Hepatocyte (in vitro differentiated cells): ENCODE measurements at regions not wholly inside any gene's neighbourhood (a gene's known extent, or its start where the extent isn't known, plus 50 kb on each side); places are given as distances from the start of the nearest gene placed in this dataset.

ENCODE experiments used
- EZH2phosphoT487 ChIP-seq: fragments of 200-600 bp; sonication (generic); IDR thresholded peaks from one replicate; pipeline ENCODE4 v1.6.1; 2018; ENCODE audit warnings: antibody characterized with exemption, mild to moderate bottlenecking, low read depth, moderate library complexity; ENCODE audit not compliant: unreplicated experiment, severe bottlenecking
- TF ChIP-seq, protein P1 (sequence below): fragments of 200-600 bp; sonication (generic); IDR thresholded peaks from 2 replicates; pipeline ENCODE4 v1.5.1; 2016; ENCODE audit warnings: antibody characterized with exemption, mild to moderate bottlenecking; ENCODE audit not compliant: poor library complexity

- TF ChIP-seq, protein P1, sequence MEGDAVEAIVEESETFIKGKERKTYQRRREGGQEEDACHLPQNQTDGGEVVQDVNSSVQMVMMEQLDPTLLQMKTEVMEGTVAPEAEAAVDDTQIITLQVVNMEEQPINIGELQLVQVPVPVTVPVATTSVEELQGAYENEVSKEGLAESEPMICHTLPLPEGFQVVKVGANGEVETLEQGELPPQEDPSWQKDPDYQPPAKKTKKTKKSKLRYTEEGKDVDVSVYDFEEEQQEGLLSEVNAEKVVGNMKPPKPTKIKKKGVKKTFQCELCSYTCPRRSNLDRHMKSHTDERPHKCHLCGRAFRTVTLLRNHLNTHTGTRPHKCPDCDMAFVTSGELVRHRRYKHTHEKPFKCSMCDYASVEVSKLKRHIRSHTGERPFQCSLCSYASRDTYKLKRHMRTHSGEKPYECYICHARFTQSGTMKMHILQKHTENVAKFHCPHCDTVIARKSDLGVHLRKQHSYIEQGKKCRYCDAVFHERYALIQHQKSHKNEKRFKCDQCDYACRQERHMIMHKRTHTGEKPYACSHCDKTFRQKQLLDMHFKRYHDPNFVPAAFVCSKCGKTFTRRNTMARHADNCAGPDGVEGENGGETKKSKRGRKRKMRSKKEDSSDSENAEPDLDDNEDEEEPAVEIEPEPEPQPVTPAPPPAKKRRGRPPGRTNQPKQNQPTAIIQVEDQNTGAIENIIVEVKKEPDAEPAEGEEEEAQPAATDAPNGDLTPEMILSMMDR: no peak
- no peak for TF ChIP-seq EZH2phosphoT487
Measured at GRCh38 chr1:208835781-208836180, 591.6 kb upstream of the PLXNA2 start.
